ENCODE measurements at regions not wholly inside any gene's neighbourhood (a gene's known extent, or its start where the extent isn't known, plus 50 kb on each side); places are given as distances from the start of the nearest gene placed in this dataset.

GRCh38 chr6:93794166-93794565 is 374.8 kb upstream of the EPHA7 start:
- Histone ChIP-seq H3K27ac (ENCODE audit: extremely low read length, insufficient read depth, low read length) (no peak overlapping the region), H3K27me3 (ENCODE audit: control insufficient read depth in 1 of 2, insufficient read depth in 2 of 2, low read length in 2 of 2) (no peaks in the 10 kb centered on the region), H3K79me2 (ENCODE audit: insufficient read depth, low read length) (no peaks in the 10 kb centered on the region), H3K9ac (ENCODE audit: insufficient read depth, low read depth, low read length) (no peak overlapping the region), H3K4me3 (replicated peaks in 1 of 3; ENCODE audit: insufficient read depth in 1 of 3, low read depth in 2 of 3, low read length in 3 of 3) (no peak overlapping the region), H3K4me1 (ENCODE audit: insufficient read depth, low read length) (no peaks in the 10 kb centered on the region), H4K20me1 (ENCODE audit: insufficient read depth, low read length) (no peaks in the 10 kb centered on the region), H3K4me2 (ENCODE audit: low read depth, low read length) (no peak overlapping the region), H3K9me3 (ENCODE audit: low read length) (no peaks in the 10 kb centered on the region), H3K36me3 (replicated peaks in 1 of 2; ENCODE audit: control insufficient read depth in 1 of 2, insufficient read depth in 2 of 2, low read length in 2 of 2) (no peaks in the 10 kb centered on the region), H2AFZ (ENCODE audit: low read length) (no peak overlapping the region)
- no peak for FAIRE-seq
- ChIA-PET POLR2A (no interaction called here), CTCF (ENCODE audit: low intra/inter-chr PET ratio, low total read pairs) (no interaction called here)
- in situ Hi-C loops (cut with HindIII; ENCODE audit: extremely low pct_ligation_motif_present, low pct_unique_long_range_greater_than_20kb) = no loop called here
- BruUV-seq (replicated peaks) = no TSS peak
- no peak for TF ChIP-seq HNRNPUL1 (IDR thresholded peaks at IDR 0.05; ENCODE audit: low read depth, low read length)
- no peak for TF ChIP-seq ZKSCAN8 (CRISPR knock-in tag; IDR thresholded peaks at IDR 0.05; ENCODE audit: borderline replicate concordance)
- no peak for TF ChIP-seq TCF12 (IDR thresholded peaks at IDR 0.05)
- no peak for TF ChIP-seq TCF12 (CRISPR knock-in tag; IDR thresholded peaks at IDR 0.05)
- no peak for TF ChIP-seq AGO1 (IDR thresholded peaks at IDR 0.05; ENCODE audit: low read depth, low read length, poor library complexity, severe bottlenecking)
- TF ChIP-seq, protein P1, sequence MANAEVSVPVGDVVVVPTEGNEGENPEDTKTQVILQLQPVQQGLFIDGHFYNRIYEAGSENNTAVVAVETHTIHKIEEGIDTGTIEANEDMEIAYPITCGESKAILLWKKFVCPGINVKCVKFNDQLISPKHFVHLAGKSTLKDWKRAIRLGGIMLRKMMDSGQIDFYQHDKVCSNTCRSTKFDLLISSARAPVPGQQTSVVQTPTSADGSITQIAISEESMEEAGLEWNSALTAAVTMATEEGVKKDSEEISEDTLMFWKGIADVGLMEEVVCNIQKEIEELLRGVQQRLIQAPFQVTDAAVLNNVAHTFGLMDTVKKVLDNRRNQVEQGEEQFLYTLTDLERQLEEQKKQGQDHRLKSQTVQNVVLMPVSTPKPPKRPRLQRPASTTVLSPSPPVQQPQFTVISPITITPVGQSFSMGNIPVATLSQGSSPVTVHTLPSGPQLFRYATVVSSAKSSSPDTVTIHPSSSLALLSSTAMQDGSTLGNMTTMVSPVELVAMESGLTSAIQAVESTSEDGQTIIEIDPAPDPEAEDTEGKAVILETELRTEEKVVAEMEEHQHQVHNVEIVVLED (CRISPR knock-in tag; IDR thresholded peaks at IDR 0.05; ENCODE audit: borderline replicate concordance) = no peak
- no peak for TF ChIP-seq ZSCAN30 (CRISPR knock-in tag; IDR thresholded peaks at IDR 0.05)
- TF ChIP-seq, protein P2, sequence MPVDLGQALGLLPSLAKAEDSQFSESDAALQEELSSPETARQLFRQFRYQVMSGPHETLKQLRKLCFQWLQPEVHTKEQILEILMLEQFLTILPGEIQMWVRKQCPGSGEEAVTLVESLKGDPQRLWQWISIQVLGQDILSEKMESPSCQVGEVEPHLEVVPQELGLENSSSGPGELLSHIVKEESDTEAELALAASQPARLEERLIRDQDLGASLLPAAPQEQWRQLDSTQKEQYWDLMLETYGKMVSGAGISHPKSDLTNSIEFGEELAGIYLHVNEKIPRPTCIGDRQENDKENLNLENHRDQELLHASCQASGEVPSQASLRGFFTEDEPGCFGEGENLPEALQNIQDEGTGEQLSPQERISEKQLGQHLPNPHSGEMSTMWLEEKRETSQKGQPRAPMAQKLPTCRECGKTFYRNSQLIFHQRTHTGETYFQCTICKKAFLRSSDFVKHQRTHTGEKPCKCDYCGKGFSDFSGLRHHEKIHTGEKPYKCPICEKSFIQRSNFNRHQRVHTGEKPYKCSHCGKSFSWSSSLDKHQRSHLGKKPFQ (CRISPR knock-in tag; IDR thresholded peaks at IDR 0.05; ENCODE audit: insufficient replicate concordance) = no peak
- TF ChIP-seq FOSL1 (CRISPR knock-in tag; IDR thresholded peaks at IDR 0.05; ENCODE audit: borderline replicate concordance) = no peak
- no peak for TF ChIP-seq XRCC5 (optimal IDR thresholded peaks at IDR 0.05; ENCODE audit: low read length)
- TF ChIP-seq ZNF496 (CRISPR knock-in tag; IDR thresholded peaks at IDR 0.05; ENCODE audit: insufficient replicate concordance) = no peak
- no peak for ATAC-seq
- no peak for DNase-seq (ENCODE audit: low spot score)
- intact Hi-C loops (cut with micrococcal nuclease; ENCODE audit: unreplicated experiment) = no loop called here

Measured in HepG2 (cell line).